ENCODE measurements at regions not wholly inside any gene's neighbourhood (a gene's known extent, or its start where the extent isn't known, plus 50 kb on each side); places are given as distances from the start of the nearest gene placed in this dataset.

DNA sequence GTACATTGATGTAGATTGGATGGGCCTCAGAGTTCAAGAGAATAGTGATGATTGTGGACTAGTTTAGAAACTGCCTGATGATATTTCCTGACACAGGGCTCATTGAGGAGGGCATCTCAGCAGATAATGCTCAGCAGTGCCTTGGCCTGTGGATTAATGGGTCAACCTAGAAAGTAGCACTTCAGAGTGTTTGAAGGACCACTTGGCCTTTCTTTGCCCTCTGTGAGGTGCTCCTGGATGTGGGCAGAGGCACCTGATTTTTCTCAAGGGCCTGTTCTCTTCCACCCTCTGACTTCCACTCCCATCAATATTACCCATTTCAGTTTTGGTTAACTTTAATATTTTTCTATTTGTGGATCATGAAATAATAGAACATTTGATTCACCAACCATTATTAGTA is 270.6 kb upstream of the BMP2 start:
- Histone ChIP-seq H2AFZ (ENCODE audit: control insufficient read depth, low read depth, low read length) (no peak overlapping the region), H3K36me3 (ENCODE audit: control insufficient read depth in 2 of 2, insufficient read depth in 2 of 2, low read length in 1 of 2) (no peaks in the 10 kb centered on the region), H3K27ac (ENCODE audit: control insufficient read depth, insufficient read depth) (no peak overlapping the region), H3K9me3 (replicated peaks; ENCODE audit: control insufficient read depth, insufficient read depth, low read length) (no peaks in the 10 kb centered on the region), H3K27me3 (replicated peaks in 1 of 2; ENCODE audit: control insufficient read depth in 2 of 2, insufficient read depth in 2 of 2, low read length in 1 of 2) (no peaks in the 10 kb centered on the region), H3K9ac (ENCODE audit: control insufficient read depth, insufficient read depth, low read length) (no peak overlapping the region), H3K4me2 (ENCODE audit: control insufficient read depth, insufficient read depth) (no peak overlapping the region), H3K79me2 (ENCODE audit: control insufficient read depth, insufficient read depth, low read length) (no peaks in the 10 kb centered on the region), H3K4me1 (ENCODE audit: control insufficient read depth, insufficient read depth, low read length) (no peaks in the 10 kb centered on the region), H4K20me1 (ENCODE audit: control insufficient read depth, insufficient read depth) (no peaks in the 10 kb centered on the region), H3K4me3 (no peak overlapping the region)
- no TSS peak for BruUV-seq (replicated peaks)
- FAIRE-seq: no peak
- in situ Hi-C loops (cut with MboI) (no loop called here), intact Hi-C loops (cut with micrococcal nuclease; ENCODE audit: unreplicated experiment) (no loop called here)
- SMC1A ChIA-PET (ENCODE audit: uncharacterized antibody, unreplicated experiment): no interaction called here
- POLR2A ChIA-PET: no interaction called here
- no peak for DNase-seq (ENCODE audit: low read depth, low spot score)
- no peak for ATAC-seq
- RAD21 ChIA-PET (ENCODE audit: unreplicated experiment): no interaction called here
- CTCF ChIA-PET: no interaction called here
- TF ChIP-seq NFYB (IDR thresholded peaks at IDR 0.05; ENCODE audit: insufficient read depth, low read depth, low read length) (no peak), IKZF1 (conservative IDR thresholded peaks at IDR 0.05) (no peak), BMI1 (IDR thresholded peaks at IDR 0.05; ENCODE audit: borderline replicate concordance) (no peak), KAT2A (conservative IDR thresholded peaks at IDR 0.05; ENCODE audit: control insufficient read depth, low read depth, low read length) (no peak), CREB1 (IDR thresholded peaks at IDR 0.05; ENCODE audit: low read depth) (no peak), SMC3 (IDR thresholded peaks at IDR 0.05; ENCODE audit: borderline replicate concordance, low read length) (no peak), BCL11A (IDR thresholded peaks at IDR 0.05; ENCODE audit: low read depth, low read length) (no peak), RELA (IDR thresholded peaks at IDR 0.05; ENCODE audit: borderline replicate concordance, partially characterized antibody) (no peak), ATF7 (IDR thresholded peaks at IDR 0.05; ENCODE audit: low read depth) (no peak), KLF5 (IDR thresholded peaks at IDR 0.05; ENCODE audit: partially characterized antibody) (no peak), FOXK2 (IDR thresholded peaks at IDR 0.05) (no peak), HCFC1 (IDR thresholded peaks at IDR 0.05; ENCODE audit: low read length) (no peak), RAD51 (IDR thresholded peaks at IDR 0.05) (no peak), ZSCAN29 (IDR thresholded peaks at IDR 0.05) (no peak)
- TF ChIP-seq, protein P1, sequence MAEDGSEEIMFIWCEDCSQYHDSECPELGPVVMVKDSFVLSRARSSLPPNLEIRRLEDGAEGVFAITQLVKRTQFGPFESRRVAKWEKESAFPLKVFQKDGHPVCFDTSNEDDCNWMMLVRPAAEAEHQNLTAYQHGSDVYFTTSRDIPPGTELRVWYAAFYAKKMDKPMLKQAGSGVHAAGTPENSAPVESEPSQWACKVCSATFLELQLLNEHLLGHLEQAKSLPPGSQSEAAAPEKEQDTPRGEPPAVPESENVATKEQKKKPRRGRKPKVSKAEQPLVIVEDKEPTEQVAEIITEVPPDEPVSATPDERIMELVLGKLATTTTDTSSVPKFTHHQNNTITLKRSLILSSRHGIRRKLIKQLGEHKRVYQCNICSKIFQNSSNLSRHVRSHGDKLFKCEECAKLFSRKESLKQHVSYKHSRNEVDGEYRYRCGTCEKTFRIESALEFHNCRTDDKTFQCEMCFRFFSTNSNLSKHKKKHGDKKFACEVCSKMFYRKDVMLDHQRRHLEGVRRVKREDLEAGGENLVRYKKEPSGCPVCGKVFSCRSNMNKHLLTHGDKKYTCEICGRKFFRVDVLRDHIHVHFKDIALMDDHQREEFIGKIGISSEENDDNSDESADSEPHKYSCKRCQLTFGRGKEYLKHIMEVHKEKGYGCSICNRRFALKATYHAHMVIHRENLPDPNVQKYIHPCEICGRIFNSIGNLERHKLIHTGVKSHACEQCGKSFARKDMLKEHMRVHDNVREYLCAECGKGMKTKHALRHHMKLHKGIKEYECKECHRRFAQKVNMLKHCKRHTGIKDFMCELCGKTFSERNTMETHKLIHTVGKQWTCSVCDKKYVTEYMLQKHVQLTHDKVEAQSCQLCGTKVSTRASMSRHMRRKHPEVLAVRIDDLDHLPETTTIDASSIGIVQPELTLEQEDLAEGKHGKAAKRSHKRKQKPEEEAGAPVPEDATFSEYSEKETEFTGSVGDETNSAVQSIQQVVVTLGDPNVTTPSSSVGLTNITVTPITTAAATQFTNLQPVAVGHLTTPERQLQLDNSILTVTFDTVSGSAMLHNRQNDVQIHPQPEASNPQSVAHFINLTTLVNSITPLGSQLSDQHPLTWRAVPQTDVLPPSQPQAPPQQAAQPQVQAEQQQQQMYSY (CRISPR knock-in tag; IDR thresholded peaks at IDR 0.05): no peak
- TF ChIP-seq, protein P2, sequence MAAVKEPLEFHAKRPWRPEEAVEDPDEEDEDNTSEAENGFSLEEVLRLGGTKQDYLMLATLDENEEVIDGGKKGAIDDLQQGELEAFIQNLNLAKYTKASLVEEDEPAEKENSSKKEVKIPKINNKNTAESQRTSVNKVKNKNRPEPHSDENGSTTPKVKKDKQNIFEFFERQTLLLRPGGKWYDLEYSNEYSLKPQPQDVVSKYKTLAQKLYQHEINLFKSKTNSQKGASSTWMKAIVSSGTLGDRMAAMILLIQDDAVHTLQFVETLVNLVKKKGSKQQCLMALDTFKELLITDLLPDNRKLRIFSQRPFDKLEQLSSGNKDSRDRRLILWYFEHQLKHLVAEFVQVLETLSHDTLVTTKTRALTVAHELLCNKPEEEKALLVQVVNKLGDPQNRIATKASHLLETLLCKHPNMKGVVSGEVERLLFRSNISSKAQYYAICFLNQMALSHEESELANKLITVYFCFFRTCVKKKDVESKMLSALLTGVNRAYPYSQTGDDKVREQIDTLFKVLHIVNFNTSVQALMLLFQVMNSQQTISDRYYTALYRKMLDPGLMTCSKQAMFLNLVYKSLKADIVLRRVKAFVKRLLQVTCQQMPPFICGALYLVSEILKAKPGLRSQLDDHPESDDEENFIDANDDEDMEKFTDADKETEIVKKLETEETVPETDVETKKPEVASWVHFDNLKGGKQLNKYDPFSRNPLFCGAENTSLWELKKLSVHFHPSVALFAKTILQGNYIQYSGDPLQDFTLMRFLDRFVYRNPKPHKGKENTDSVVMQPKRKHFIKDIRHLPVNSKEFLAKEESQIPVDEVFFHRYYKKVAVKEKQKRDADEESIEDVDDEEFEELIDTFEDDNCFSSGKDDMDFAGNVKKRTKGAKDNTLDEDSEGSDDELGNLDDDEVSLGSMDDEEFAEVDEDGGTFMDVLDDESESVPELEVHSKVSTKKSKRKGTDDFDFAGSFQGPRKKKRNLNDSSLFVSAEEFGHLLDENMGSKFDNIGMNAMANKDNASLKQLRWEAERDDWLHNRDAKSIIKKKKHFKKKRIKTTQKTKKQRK (IDR thresholded peaks at IDR 0.05; ENCODE audit: low read depth, low read length): no peak
- TF ChIP-seq, protein P3, sequence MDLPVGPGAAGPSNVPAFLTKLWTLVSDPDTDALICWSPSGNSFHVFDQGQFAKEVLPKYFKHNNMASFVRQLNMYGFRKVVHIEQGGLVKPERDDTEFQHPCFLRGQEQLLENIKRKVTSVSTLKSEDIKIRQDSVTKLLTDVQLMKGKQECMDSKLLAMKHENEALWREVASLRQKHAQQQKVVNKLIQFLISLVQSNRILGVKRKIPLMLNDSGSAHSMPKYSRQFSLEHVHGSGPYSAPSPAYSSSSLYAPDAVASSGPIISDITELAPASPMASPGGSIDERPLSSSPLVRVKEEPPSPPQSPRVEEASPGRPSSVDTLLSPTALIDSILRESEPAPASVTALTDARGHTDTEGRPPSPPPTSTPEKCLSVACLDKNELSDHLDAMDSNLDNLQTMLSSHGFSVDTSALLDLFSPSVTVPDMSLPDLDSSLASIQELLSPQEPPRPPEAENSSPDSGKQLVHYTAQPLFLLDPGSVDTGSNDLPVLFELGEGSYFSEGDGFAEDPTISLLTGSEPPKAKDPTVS (IDR thresholded peaks at IDR 0.05; ENCODE audit: low read depth, low read length): no peak
- TF ChIP-seq, protein P4, sequence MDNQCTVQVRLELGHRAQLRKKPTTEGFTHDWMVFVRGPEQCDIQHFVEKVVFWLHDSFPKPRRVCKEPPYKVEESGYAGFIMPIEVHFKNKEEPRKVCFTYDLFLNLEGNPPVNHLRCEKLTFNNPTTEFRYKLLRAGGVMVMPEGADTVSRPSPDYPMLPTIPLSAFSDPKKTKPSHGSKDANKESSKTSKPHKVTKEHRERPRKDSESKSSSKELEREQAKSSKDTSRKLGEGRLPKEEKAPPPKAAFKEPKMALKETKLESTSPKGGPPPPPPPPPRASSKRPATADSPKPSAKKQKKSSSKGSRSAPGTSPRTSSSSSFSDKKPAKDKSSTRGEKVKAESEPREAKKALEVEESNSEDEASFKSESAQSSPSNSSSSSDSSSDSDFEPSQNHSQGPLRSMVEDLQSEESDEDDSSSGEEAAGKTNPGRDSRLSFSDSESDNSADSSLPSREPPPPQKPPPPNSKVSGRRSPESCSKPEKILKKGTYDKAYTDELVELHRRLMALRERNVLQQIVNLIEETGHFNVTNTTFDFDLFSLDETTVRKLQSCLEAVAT (IDR thresholded peaks at IDR 0.05): no peak

All from GM12878 (cell line).